HepG2 (cell line): ENCODE measurements at regions not wholly inside any gene's neighbourhood (a gene's known extent, or its start where the extent isn't known, plus 50 kb on each side); places are given as distances from the start of the nearest gene placed in this dataset.

Source experiments
- ATAC-seq: fragments of 200-7000 bp; cut with Tn5 transposase; 3 replicates; pipeline ENCODE4 v1.9.1; 2020; ENCODE audit warnings: mild to moderate bottlenecking, moderate library complexity
- BruUV-seq: library from RNA; stranded (reverse); fragments of 400-500 nt; replicated peaks from 2 replicates; lab custom pipeline; 2021; lab: Mats Ljungman, UMichigan
- CTCF ChIA-PET: fragments of 300-600 bp; formaldehyde crosslinking; extraction: SDS; loops from one replicate; lab custom pipeline; 2021; ENCODE audit warnings: low total read pairs, inconsistent platforms, low intra/inter-chr PET ratio; lab: Yijun Ruan, JAX
- POLR2A ChIA-PET: fragments of 350-600 bp; sonication (Branson Sonifier 250); formaldehyde crosslinking; loops from one replicate; lab custom pipeline; 2020; ENCODE audit warnings: antibody characterized with exemption, inconsistent platforms; lab: Yijun Ruan, JAX
- DNase-seq: peaks from one replicate; pipeline ENCODE4 v3.0.0-alpha.2; 2015; ENCODE audit warnings: low spot score
- FAIRE-seq: peaks from 3 replicates; lab custom pipeline; 2011; peaks lifted over from hg19 to GRCh38; lab: Jason Lieb, UNC
- H2AFZ ChIP-seq: one replicate; pipeline ENCODE4 v1.6.1; 2011; ENCODE audit warnings: low read length, inconsistent platforms
- H3K27ac ChIP-seq: fragments of 300-600 bp; 3 replicates; pipeline ENCODE4 v1.8.0; 2011; ENCODE audit warnings: mixed run types, mild to moderate bottlenecking, mixed read lengths, low read length, inconsistent platforms; ENCODE audit not compliant: insufficient read depth; ENCODE audit errors: extremely low read length
- H3K27me3 ChIP-seq, 2 experiments: fragments of 200-600 bp in 1 of 2; 2 replicates in 1 of 2; 3 replicates in 1 of 2; pipeline versions ENCODE4 v1.6.0 to v1.8.0; 2011; ENCODE audit warnings: low read length in 2 of 2, mild to moderate bottlenecking in 2 of 2, moderate library complexity in 2 of 2, inconsistent platforms in 1 of 2; ENCODE audit not compliant: insufficient read depth in 2 of 2, control insufficient read depth in 1 of 2
- H3K36me3 ChIP-seq, 2 experiments: fragments of 200-600 bp in 1 of 2; replicated peaks in 1 of 2; 2 replicates in 1 of 2; 3 replicates in 1 of 2; pipeline versions ENCODE4 v1.5.1 to v1.8.0; 2011; ENCODE audit warnings: low read length in 2 of 2, inconsistent platforms in 1 of 2; ENCODE audit not compliant: insufficient read depth in 2 of 2, control insufficient read depth in 1 of 2
- H3K4me1 ChIP-seq: 2 replicates; pipeline ENCODE4 v1.5.1; 2012; ENCODE audit warnings: low read length, inconsistent platforms; ENCODE audit not compliant: insufficient read depth
- H3K4me2 ChIP-seq: 2 replicates; pipeline ENCODE4 v1.6.0; 2011; ENCODE audit warnings: low read depth, low read length, inconsistent platforms
- H3K4me3 ChIP-seq, 3 experiments: fragments of 200-600 bp in 1 of 3; sonication (generic), shearing (Covaris generic) in 1 of 3; replicated peaks in 1 of 3; 2 replicates each; pipeline ENCODE4 v1.5.1; 2011 to 2016; ENCODE audit warnings: low read length in 3 of 3, inconsistent platforms in 2 of 3, low read depth in 2 of 3, mild to moderate bottlenecking in 2 of 3, control low read depth in 1 of 3, mixed read lengths in 1 of 3; ENCODE audit not compliant: insufficient read depth in 1 of 3
- H3K79me2 ChIP-seq: one replicate; pipeline ENCODE4 v1.6.1; 2011; ENCODE audit warnings: low read length, inconsistent platforms; ENCODE audit not compliant: insufficient read depth
- H3K9ac ChIP-seq: 2 replicates; pipeline ENCODE4 v1.6.0; 2011; ENCODE audit warnings: mild to moderate bottlenecking, low read depth, low read length, inconsistent platforms; ENCODE audit not compliant: insufficient read depth
- H3K9me3 ChIP-seq: 2 replicates; pipeline ENCODE4 v1.5.1; 2012; ENCODE audit warnings: mild to moderate bottlenecking, low read length
- H4K20me1 ChIP-seq: 2 replicates; pipeline ENCODE4 v1.6.0; 2011; ENCODE audit warnings: inconsistent platforms, mild to moderate bottlenecking, low read length, moderate library complexity; ENCODE audit not compliant: insufficient read depth
- ARHGAP35 ChIP-seq: sonication (generic); formaldehyde crosslinking; IDR thresholded peaks from 2 replicates; pipeline ENCODE4 v1.9.0; 2022; ENCODE audit warnings: mild to moderate bottlenecking, inconsistent platforms, moderate library complexity, missing genetic modification reagents, borderline replicate concordance
- CEBPB ChIP-seq: IDR thresholded peaks from 2 replicates; pipeline ENCODE4 v1.6.1; 2011; ENCODE audit warnings: low read depth, low read length, improper control_type of control experiment, borderline replicate concordance
- KDM6A ChIP-seq: IDR thresholded peaks from 2 replicates; pipeline ENCODE4 v1.6.1; 2016; ENCODE audit warnings: low read depth
- KMT2A ChIP-seq: sonication (generic); formaldehyde crosslinking; IDR thresholded peaks from 2 replicates; pipeline ENCODE4 v1.4.0; 2020; ENCODE audit warnings: missing genetic modification reagents
- MAFF ChIP-seq: IDR thresholded peaks from 2 replicates; pipeline ENCODE4 v1.6.1; 2011; ENCODE audit warnings: low read depth, low read length, improper control_type of control experiment
- MAFK ChIP-seq, 2 experiments: IDR thresholded peaks in 1 of 2; conservative IDR thresholded peaks in 1 of 2; 2 replicates each; pipeline ENCODE4 v1.6.1; 2011; ENCODE audit warnings: improper control_type of control experiment in 2 of 2, low read length in 2 of 2
- REL ChIP-seq: sonication (generic); formaldehyde crosslinking; conservative IDR thresholded peaks from 2 replicates; pipeline ENCODE4 v1.8.0; 2022; ENCODE audit warnings: mild to moderate bottlenecking, missing genetic modification reagents, moderate library complexity
- ZNF589 ChIP-seq: sonication (generic); formaldehyde crosslinking; conservative IDR thresholded peaks from 2 replicates; pipeline ENCODE4 v1.8.0; 2022; ENCODE audit warnings: mild to moderate bottlenecking, moderate library complexity, missing genetic modification reagents
- ZNF775 ChIP-seq: sonication (generic); formaldehyde crosslinking; IDR thresholded peaks from 2 replicates; pipeline ENCODE4 v1.4.0; 2020; ENCODE audit warnings: missing genetic modification reagents, mild to moderate bottlenecking, moderate library complexity, borderline replicate concordance
- WGBS: methylation state at CpG from one replicate; pipeline ENCODE4 v1.1.6; 2017; ENCODE audit warnings: low lambda C conversion rate; 5-methylcytosine and 5-hydroxymethylcytosine counted together
- in situ Hi-C: cut with HindIII; loops from 2 replicates; pipeline ENCODE4 v1.10.0; 2017; ENCODE audit warnings: low pct_unique_long_range_greater_than_20kb; ENCODE audit not compliant: extremely low pct_ligation_motif_present
- intact Hi-C: fragments of 100-400 bp; cut with micrococcal nuclease; formaldehyde crosslinking; loops from one replicate; pipeline ENCODE4 v1.10.0; 2022; ENCODE audit not compliant: unreplicated experiment

DNA sequence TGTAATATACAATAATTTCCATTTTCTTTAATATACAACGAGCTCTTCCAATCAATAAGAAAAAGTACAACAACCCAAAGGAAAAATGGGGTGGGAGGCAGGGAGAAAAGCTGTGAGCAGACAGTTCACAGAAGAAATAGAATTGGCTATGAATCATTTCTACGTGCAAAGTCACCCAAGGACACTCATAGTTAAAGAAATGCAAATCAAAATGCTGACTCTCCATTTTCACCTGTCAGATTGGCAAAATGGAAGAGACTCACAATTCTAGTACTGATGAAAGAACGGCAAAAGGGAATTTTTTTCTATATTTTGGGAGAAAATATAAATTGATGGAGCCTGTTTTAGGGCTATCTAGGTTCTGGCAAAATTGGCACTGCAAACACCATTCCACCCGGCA is 116.3 kb upstream of the MEF2A start:
- H2AFZ ChIP-seq: no peak overlapping the region
- no peak overlapping the region for H3K9ac ChIP-seq
- intact Hi-C loops: no loop called here
- no TSS peak for BruUV-seq
- no peak overlapping the region for H3K4me2 ChIP-seq
- WGBS: 13% methylated on average over 4 of the region's 4 CpGs
- ATAC-seq (no peak), FAIRE-seq (no peak), DNase-seq (no peak)
- in situ Hi-C loops: no loop called here
- no peak overlapping the region for H3K4me3 ChIP-seq
- TF ChIP-seq MAFK (conservative IDR thresholded peaks at IDR 0.05 in 1 of 2, IDR thresholded peaks at IDR 0.05 in 1 of 2; ENCODE audit: low read length in 2 of 2) (peak; percentile 85 to 90), MAFF (peak; percentile 87), ARHGAP35 (CRISPR knock-in tag) (no peak)
- ChIA-PET POLR2A (no interaction called here), CTCF (no interaction called here)
- H4K20me1 ChIP-seq: no peaks in the 10 kb centered on the region
- no peaks in the 10 kb centered on the region for H3K9me3 ChIP-seq
- no peaks in the 10 kb centered on the region for H3K79me2 ChIP-seq
- H3K27ac ChIP-seq: no peak overlapping the region
- H3K36me3 ChIP-seq: no peaks in the 10 kb centered on the region
- H3K4me1 ChIP-seq: peaks cover 30% of the 10 kb centered on the region
- H3K27me3 ChIP-seq: peaks cover 5 to 51% of the 10 kb centered on the region in 2 experiments

DNA sequence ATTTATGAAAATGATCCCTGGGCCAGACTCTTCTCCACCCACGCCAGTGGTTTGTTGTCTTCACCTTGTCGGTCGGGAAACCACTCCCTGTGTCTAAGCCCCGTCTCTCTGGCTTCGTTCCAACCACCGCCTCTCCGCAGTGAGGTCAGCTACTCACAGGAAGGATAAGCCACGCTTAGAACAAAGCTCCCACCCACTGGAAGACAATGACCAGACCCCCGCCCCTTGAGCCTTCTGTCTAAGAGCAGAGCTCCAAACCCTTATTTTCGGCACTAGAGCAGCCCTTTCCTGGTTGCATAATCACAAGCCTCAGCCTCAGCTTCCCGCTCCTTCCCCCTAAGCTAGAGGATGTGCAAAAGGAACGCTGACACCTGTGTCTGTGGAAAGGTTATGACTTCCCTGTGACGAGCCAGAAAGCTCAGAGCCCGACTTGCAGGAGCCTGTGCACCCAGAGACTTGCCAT is 114.9 kb upstream of the MEF2A start:
- Histone ChIP-seq H3K4me2 (no peak overlapping the region; the same call in 1 of the 2 replicates), H3K79me2 (no peaks in the 10 kb centered on the region), H3K27me3 (peaks cover 5 to 44% of the 10 kb centered on the region in 2 experiments), H2AFZ (no peak overlapping the region), H3K9ac (no peak overlapping the region), H3K9me3 (no peaks in the 10 kb centered on the region), H3K27ac (no peak overlapping the region), H3K4me3 (no peak overlapping the region), H3K36me3 (no peaks in the 10 kb centered on the region), H4K20me1 (no peaks in the 10 kb centered on the region), H3K4me1 (peaks cover 44% of the 10 kb centered on the region)
- TF ChIP-seq REL (CRISPR knock-in tag): no peak
- no peak for TF ChIP-seq ZNF589 (CRISPR knock-in tag)
- no peak for TF ChIP-seq KDM6A (CRISPR knock-in tag)
- no peak for TF ChIP-seq KMT2A (CRISPR knock-in tag)
- no peak for TF ChIP-seq ZNF775 (CRISPR knock-in tag)
- 0 out of 2 replicates have a peak, but pooled peaks have one; percentile 2 for TF ChIP-seq CEBPB
- ATAC-seq: no peak
- intact Hi-C loops (no loop called here), in situ Hi-C loops (no loop called here)
- no TSS peak for BruUV-seq
- ChIA-PET POLR2A (no interaction called here), CTCF (no interaction called here)
- 51% methylated on average over 14 of the region's 14 CpGs for WGBS
- no peak for DNase-seq
- no peak for FAIRE-seq
